GM12878 (cell line): ENCODE measurements at regions not wholly inside any gene's neighbourhood (a gene's known extent, or its start where the extent isn't known, plus 50 kb on each side); places are given as distances from the start of the nearest gene placed in this dataset.

Experiments
- ATAC-seq: fragments of 200-7000 bp; cut with Tn5 transposase; 3 replicates; pipeline ENCODE4 v1.9.1; 2020; ENCODE audit warnings: mild to moderate bottlenecking, moderate library complexity
- BruUV-seq: library from RNA; stranded (reverse); fragments of 400-500 nt; replicated peaks from 2 replicates; lab custom pipeline; 2021; lab: Mats Ljungman, UMichigan
- CTCF ChIA-PET: fragments of 300-600 bp; sonication (Branson Sonifier 250); formaldehyde crosslinking; extraction: SDS; loops from one replicate; lab custom pipeline; 2021; ENCODE audit warnings: inconsistent platforms; lab: Yijun Ruan, JAX
- POLR2A ChIA-PET: fragments of 350-600 bp; formaldehyde crosslinking; extraction: SDS; loops from one replicate; lab custom pipeline; 2021; ENCODE audit warnings: inconsistent platforms; lab: Charles Lee
- RAD21 ChIA-PET: fragments of 300-600 bp; sonication (Branson Sonifier 250); formaldehyde crosslinking; loops from one replicate; lab custom pipeline; 2023; ENCODE audit warnings: antibody characterized with exemption; ENCODE audit not compliant: unreplicated experiment; lab: Charles Lee
- SMC1A ChIA-PET: fragments of 300-600 bp; sonication (Branson Sonifier 250); formaldehyde crosslinking; loops from one replicate; lab custom pipeline; 2023; ENCODE audit not compliant: unreplicated experiment, uncharacterized antibody; lab: Charles Lee
- DNase-seq: peaks from one replicate; pipeline ENCODE4 v3.0.0-alpha.2; 2011; ENCODE audit warnings: low read depth, low spot score
- FAIRE-seq: peaks from 3 replicates; lab custom pipeline; 2011; peaks lifted over from hg19 to GRCh38; lab: Jason Lieb, UNC
- H2AFZ ChIP-seq: 2 replicates; pipeline ENCODE4 v1.6.0; 2011; ENCODE audit warnings: low read depth, low read length, control low read depth; ENCODE audit not compliant: control insufficient read depth
- H3K27ac ChIP-seq: 2 replicates; pipeline ENCODE4 v1.5.1; 2011; ENCODE audit warnings: control low read depth; ENCODE audit not compliant: control insufficient read depth, insufficient read depth
- H3K27me3 ChIP-seq, 2 experiments: replicated peaks in 1 of 2; 2 replicates each; pipeline versions ENCODE4 v1.6.0 to v1.6.1; 2011; ENCODE audit warnings: low read length in 1 of 2; ENCODE audit not compliant: control insufficient read depth in 2 of 2, insufficient read depth in 2 of 2
- H3K36me3 ChIP-seq, 2 experiments: 2 replicates each; pipeline ENCODE4 v1.5.1; 2011; ENCODE audit warnings: low read length in 1 of 2; ENCODE audit not compliant: control insufficient read depth in 2 of 2, insufficient read depth in 2 of 2
- H3K4me1 ChIP-seq: 2 replicates; pipeline ENCODE4 v1.6.1; 2011; ENCODE audit warnings: mild to moderate bottlenecking, low read length, moderate library complexity, mixed read lengths; ENCODE audit not compliant: control insufficient read depth, insufficient read depth
- H3K4me2 ChIP-seq: 2 replicates; pipeline ENCODE4 v1.6.0; 2011; ENCODE audit warnings: control low read depth; ENCODE audit not compliant: control insufficient read depth, insufficient read depth
- H3K4me3 ChIP-seq: fragments of 200-600 bp; sonication (generic); 2 replicates; pipeline ENCODE4 v1.5.1; 2016
- H3K79me2 ChIP-seq: 2 replicates; pipeline ENCODE4 v1.6.0; 2011; ENCODE audit warnings: low read length; ENCODE audit not compliant: control insufficient read depth, insufficient read depth
- H3K9ac ChIP-seq: 2 replicates; pipeline ENCODE4 v1.8.0; 2011; ENCODE audit warnings: low read length, control low read depth, mixed read lengths; ENCODE audit not compliant: control insufficient read depth, insufficient read depth
- H3K9me3 ChIP-seq: replicated peaks from 3 replicates; pipeline ENCODE4 v1.5.1; 2011; ENCODE audit warnings: mild to moderate bottlenecking, low read length; ENCODE audit not compliant: control insufficient read depth, insufficient read depth
- H4K20me1 ChIP-seq: 2 replicates; pipeline ENCODE4 v1.6.0; 2011; ENCODE audit not compliant: control insufficient read depth, insufficient read depth
- RAD21 ChIP-seq: IDR thresholded peaks from 2 replicates; pipeline ENCODE4 v1.6.1; 2011; ENCODE audit warnings: mild to moderate bottlenecking, low read depth, low read length, moderate library complexity; ENCODE audit not compliant: insufficient read depth
- SPI1 ChIP-seq: IDR thresholded peaks from 2 replicates; pipeline ENCODE4 v1.6.1; 2011; ENCODE audit warnings: low read depth, mild to moderate bottlenecking, low read length, moderate library complexity, borderline replicate concordance; ENCODE audit not compliant: insufficient read depth
- TCF12 ChIP-seq: IDR thresholded peaks from 2 replicates; pipeline ENCODE4 v1.6.1; 2011; ENCODE audit warnings: low read depth, mild to moderate bottlenecking, low read length
- WGBS: methylation state at CpG from one replicate; pipeline ENCODE4 v1.1.6; 2016; ENCODE audit warnings: low lambda C conversion rate; ENCODE audit not compliant: insufficient replicate concordance, insufficient coverage; ENCODE audit errors: missing lambda C conversion rate; 5-methylcytosine and 5-hydroxymethylcytosine counted together
- in situ Hi-C: fragments of 300-500 bp; cut with MboI; formaldehyde crosslinking; loops from 9 replicates; pipeline ENCODE4 v1.14.3; 2018; ENCODE audit warnings: mixed read lengths
- intact Hi-C: fragments of 100-400 bp; cut with micrococcal nuclease; formaldehyde crosslinking; loops from one replicate; pipeline ENCODE4 v1.14.2; 2022; ENCODE audit not compliant: unreplicated experiment
- TF ChIP-seq, protein P1 (sequence below): fragments of 450-650 bp; conservative IDR thresholded peaks from 2 replicates; pipeline ENCODE4 v1.6.1; 2017; ENCODE audit warnings: mild to moderate bottlenecking, moderate library complexity
- TF ChIP-seq, protein P2 (sequence below): fragments of 450-650 bp; IDR thresholded peaks from 2 replicates; pipeline ENCODE4 v1.6.1; 2016; ENCODE audit warnings: mild to moderate bottlenecking, moderate library complexity, borderline replicate concordance
- TF ChIP-seq, protein P3 (sequence below): IDR thresholded peaks from 2 replicates; pipeline ENCODE4 v1.6.1; 2011; ENCODE audit warnings: low read depth, mild to moderate bottlenecking, low read length, moderate library complexity, borderline replicate concordance; ENCODE audit errors: extremely low read depth
- TF ChIP-seq, protein P4 (sequence below): fragments of 450-650 bp; IDR thresholded peaks from 2 replicates; pipeline ENCODE4 v1.6.1; 2014; ENCODE audit warnings: mild to moderate bottlenecking
- TF ChIP-seq, protein P5 (sequence below): IDR thresholded peaks from 2 replicates; pipeline ENCODE4 v1.6.1; 2012; ENCODE audit warnings: improper control_type of control experiment, low read depth, low read length; ENCODE audit not compliant: insufficient replicate concordance

DNA sequence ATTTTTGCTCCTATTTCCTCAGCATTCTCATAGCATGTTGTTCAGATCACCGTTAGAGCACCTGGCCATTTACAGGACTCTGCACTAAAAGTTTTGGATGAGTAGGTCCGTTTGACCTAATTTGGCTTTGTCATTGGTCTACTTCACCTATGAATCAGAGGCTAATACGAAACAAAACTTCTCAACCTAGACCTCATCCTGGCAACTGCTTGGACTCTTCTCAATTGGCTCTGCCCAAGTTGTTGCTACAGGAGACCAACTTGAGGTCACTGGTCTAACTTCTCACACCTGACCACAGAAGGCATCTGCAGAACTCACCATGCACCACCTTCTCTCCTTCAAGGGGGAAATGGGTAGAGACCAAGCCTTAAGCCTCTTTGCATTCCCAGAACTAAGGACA, 663.7 kb downstream of the PLCL1 start:
- no peaks in the 10 kb centered on the region for H3K4me1 ChIP-seq
- POLR2A ChIA-PET = no interaction called here
- no peak overlapping the region for H3K27ac ChIP-seq
- H3K4me3 ChIP-seq = no peak overlapping the region
- no peak overlapping the region for H3K4me2 ChIP-seq
- no peak overlapping the region for H3K9ac ChIP-seq
- intact Hi-C loops (no loop called here), in situ Hi-C loops (no loop called here)
- no peaks in the 10 kb centered on the region for H3K36me3 ChIP-seq
- no peaks in the 10 kb centered on the region for H3K27me3 ChIP-seq
- ATAC-seq (no peak), FAIRE-seq (no peak), DNase-seq (no peak)
- RAD21 ChIA-PET = no interaction called here
- BruUV-seq = no TSS peak
- no peaks in the 10 kb centered on the region for H4K20me1 ChIP-seq
- no peaks in the 10 kb centered on the region for H3K9me3 ChIP-seq
- CTCF ChIA-PET = interaction anchor here (0.5 to 0.6 kb wide), 2 partner anchors 538 to 1022 kb away, joined by 3 read pairs; no protein-coding TSS in a partner anchor
- SMC1A ChIA-PET = no interaction called here
- H3K79me2 ChIP-seq = no peaks in the 10 kb centered on the region
- WGBS = 19% methylated on average over 3 of the region's 3 CpGs
- H2AFZ ChIP-seq = no peak overlapping the region
- TF ChIP-seq, protein P1, sequence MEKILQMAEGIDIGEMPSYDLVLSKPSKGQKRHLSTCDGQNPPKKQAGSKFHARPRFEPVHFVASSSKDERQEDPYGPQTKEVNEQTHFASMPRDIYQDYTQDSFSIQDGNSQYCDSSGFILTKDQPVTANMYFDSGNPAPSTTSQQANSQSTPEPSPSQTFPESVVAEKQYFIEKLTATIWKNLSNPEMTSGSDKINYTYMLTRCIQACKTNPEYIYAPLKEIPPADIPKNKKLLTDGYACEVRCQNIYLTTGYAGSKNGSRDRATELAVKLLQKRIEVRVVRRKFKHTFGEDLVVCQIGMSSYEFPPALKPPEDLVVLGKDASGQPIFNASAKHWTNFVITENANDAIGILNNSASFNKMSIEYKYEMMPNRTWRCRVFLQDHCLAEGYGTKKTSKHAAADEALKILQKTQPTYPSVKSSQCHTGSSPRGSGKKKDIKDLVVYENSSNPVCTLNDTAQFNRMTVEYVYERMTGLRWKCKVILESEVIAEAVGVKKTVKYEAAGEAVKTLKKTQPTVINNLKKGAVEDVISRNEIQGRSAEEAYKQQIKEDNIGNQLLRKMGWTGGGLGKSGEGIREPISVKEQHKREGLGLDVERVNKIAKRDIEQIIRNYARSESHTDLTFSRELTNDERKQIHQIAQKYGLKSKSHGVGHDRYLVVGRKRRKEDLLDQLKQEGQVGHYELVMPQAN = no peak
- TF ChIP-seq RAD21 = no peak
- TF ChIP-seq, protein P2, sequence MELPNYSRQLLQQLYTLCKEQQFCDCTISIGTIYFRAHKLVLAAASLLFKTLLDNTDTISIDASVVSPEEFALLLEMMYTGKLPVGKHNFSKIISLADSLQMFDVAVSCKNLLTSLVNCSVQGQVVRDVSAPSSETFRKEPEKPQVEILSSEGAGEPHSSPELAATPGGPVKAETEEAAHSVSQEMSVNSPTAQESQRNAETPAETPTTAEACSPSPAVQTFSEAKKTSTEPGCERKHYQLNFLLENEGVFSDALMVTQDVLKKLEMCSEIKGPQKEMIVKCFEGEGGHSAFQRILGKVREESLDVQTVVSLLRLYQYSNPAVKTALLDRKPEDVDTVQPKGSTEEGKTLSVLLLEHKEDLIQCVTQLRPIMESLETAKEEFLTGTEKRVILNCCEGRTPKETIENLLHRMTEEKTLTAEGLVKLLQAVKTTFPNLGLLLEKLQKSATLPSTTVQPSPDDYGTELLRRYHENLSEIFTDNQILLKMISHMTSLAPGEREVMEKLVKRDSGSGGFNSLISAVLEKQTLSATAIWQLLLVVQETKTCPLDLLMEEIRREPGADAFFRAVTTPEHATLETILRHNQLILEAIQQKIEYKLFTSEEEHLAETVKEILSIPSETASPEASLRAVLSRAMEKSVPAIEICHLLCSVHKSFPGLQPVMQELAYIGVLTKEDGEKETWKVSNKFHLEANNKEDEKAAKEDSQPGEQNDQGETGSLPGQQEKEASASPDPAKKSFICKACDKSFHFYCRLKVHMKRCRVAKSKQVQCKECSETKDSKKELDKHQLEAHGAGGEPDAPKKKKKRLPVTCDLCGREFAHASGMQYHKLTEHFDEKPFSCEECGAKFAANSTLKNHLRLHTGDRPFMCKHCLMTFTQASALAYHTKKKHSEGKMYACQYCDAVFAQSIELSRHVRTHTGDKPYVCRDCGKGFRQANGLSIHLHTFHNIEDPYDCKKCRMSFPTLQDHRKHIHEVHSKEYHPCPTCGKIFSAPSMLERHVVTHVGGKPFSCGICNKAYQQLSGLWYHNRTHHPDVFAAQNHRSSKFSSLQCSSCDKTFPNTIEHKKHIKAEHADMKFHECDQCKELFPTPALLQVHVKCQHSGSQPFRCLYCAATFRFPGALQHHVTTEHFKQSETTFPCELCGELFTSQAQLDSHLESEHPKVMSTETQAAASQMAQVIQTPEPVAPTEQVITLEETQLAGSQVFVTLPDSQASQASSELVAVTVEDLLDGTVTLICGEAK = no peak
- TF ChIP-seq SPI1 = no peak
- TF ChIP-seq, protein P3, sequence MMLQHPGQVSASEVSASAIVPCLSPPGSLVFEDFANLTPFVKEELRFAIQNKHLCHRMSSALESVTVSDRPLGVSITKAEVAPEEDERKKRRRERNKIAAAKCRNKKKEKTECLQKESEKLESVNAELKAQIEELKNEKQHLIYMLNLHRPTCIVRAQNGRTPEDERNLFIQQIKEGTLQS = no peak
- TF ChIP-seq TCF12 = no peak
- TF ChIP-seq, protein P4, sequence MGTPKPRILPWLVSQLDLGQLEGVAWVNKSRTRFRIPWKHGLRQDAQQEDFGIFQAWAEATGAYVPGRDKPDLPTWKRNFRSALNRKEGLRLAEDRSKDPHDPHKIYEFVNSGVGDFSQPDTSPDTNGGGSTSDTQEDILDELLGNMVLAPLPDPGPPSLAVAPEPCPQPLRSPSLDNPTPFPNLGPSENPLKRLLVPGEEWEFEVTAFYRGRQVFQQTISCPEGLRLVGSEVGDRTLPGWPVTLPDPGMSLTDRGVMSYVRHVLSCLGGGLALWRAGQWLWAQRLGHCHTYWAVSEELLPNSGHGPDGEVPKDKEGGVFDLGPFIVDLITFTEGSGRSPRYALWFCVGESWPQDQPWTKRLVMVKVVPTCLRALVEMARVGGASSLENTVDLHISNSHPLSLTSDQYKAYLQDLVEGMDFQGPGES = no peak
- TF ChIP-seq, protein P5, sequence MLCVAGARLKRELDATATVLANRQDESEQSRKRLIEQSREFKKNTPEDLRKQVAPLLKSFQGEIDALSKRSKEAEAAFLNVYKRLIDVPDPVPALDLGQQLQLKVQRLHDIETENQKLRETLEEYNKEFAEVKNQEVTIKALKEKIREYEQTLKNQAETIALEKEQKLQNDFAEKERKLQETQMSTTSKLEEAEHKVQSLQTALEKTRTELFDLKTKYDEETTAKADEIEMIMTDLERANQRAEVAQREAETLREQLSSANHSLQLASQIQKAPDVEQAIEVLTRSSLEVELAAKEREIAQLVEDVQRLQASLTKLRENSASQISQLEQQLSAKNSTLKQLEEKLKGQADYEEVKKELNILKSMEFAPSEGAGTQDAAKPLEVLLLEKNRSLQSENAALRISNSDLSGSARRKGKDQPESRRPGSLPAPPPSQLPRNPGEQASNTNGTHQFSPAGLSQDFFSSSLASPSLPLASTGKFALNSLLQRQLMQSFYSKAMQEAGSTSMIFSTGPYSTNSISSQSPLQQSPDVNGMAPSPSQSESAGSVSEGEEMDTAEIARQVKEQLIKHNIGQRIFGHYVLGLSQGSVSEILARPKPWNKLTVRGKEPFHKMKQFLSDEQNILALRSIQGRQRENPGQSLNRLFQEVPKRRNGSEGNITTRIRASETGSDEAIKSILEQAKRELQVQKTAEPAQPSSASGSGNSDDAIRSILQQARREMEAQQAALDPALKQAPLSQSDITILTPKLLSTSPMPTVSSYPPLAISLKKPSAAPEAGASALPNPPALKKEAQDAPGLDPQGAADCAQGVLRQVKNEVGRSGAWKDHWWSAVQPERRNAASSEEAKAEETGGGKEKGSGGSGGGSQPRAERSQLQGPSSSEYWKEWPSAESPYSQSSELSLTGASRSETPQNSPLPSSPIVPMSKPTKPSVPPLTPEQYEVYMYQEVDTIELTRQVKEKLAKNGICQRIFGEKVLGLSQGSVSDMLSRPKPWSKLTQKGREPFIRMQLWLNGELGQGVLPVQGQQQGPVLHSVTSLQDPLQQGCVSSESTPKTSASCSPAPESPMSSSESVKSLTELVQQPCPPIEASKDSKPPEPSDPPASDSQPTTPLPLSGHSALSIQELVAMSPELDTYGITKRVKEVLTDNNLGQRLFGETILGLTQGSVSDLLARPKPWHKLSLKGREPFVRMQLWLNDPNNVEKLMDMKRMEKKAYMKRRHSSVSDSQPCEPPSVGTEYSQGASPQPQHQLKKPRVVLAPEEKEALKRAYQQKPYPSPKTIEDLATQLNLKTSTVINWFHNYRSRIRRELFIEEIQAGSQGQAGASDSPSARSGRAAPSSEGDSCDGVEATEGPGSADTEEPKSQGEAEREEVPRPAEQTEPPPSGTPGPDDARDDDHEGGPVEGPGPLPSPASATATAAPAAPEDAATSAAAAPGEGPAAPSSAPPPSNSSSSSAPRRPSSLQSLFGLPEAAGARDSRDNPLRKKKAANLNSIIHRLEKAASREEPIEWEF = no peak
